ENCODE measurements at regions not wholly inside any gene's neighbourhood (a gene's known extent, or its start where the extent isn't known, plus 50 kb on each side); places are given as distances from the start of the nearest gene placed in this dataset.

DNA sequence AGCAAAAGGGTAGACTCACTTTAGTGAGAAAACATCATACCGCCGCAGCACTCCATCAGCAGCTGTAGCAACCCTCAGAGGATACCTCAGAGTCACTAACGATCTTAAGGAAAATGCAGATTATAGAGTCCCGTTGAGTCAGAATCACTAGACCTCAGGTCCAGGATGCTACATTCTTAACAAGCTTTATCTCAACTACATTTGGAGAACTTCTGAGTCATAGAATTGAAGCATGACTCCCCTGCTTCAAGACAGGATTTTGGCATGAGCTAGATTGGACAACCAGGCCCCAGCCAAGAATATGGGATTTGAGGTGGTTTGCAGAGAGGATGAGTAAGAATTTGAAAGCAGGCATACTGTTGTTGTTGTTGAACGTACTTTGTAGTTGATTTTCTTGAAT lies 118.9 kb upstream of the UBL3 start:
- H3K36me3 ChIP-seq (ENCODE audit: control insufficient read depth, insufficient read depth, low read length) = no peaks in the 10 kb centered on the region
- TF ChIP-seq CTCF (IDR thresholded peaks at IDR 0.05; ENCODE audit: insufficient read depth, low read length, poor library complexity, severe bottlenecking) = no peak
- no peaks in the 10 kb centered on the region for H3K27me3 ChIP-seq (replicated peaks; ENCODE audit: control insufficient read depth, insufficient read depth, low read length)
- no peak for DNase-seq (ENCODE audit: extremely low read depth, insufficient read length)
- H3K4me3 ChIP-seq (replicated peaks; ENCODE audit: low read depth, low read length) = no peak overlapping the region

DNA sequence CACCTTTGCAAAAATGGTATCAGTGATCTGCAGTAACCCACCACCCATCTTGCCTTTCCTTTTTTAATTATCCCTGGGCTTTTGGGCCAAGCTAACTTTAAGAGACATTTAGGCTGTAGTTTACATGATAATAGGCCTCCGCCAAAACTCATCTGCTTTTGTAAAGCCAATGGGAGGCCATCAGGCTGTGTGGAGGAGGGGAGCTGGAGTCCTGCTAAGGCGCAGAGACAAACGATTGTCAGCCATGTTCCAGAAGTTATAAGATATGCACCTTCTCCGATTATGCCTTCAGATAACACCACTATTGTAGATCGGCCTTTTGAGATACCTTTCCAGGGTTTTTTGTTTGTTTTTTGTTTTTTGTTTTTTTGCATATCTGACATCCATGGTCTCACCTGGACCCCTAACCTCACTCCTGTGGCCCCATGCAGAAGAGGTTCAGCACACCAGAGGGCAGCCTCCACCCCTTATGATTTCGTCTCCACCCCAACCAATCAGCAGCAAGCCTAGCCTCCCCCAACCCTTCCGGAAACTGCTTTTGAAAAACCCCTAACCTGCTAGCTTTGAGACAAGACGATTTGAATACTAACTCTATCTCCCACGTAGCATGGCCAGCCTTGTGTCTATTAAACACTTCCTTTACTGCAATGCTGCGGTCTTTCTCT lies 113.9 kb upstream of the UBL3 start:
- H3K36me3 ChIP-seq (ENCODE audit: control insufficient read depth, insufficient read depth, low read length) = no peaks in the 10 kb centered on the region
- no peak overlapping the region for H3K4me3 ChIP-seq (replicated peaks; ENCODE audit: low read depth, low read length)
- DNase-seq (ENCODE audit: extremely low read depth, insufficient read length) = no peak
- TF ChIP-seq CTCF (IDR thresholded peaks at IDR 0.05; ENCODE audit: insufficient read depth, low read length, poor library complexity, severe bottlenecking) = no peak
- H3K27me3 ChIP-seq (replicated peaks; ENCODE audit: control insufficient read depth, insufficient read depth, low read length) = no peaks in the 10 kb centered on the region

DNA sequence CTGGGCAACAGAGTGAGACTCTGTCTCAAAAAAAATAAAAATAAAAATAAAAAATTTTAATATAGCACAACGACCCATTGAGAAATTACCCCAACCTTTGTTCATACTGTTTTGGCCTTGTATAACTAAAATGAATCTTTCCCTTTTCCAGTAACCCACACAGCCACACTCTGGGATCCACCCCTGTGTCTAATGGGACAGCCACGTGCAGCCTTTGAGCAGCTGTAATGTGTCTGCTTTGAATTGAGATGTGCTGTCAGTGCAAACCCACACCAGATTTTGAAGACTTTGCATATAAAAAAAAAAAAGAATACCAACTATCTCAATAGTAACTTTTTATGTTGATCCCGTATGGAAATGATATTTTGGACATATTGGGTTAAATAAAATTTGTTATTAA lies 112.7 kb upstream of the UBL3 start:
- H3K27me3 ChIP-seq (replicated peaks; ENCODE audit: control insufficient read depth, insufficient read depth, low read length) = no peaks in the 10 kb centered on the region; the same call in 1 of the 2 replicates
- H3K4me3 ChIP-seq (replicated peaks; ENCODE audit: low read depth, low read length) = no peak overlapping the region
- no peak for DNase-seq (ENCODE audit: extremely low read depth, insufficient read length)
- TF ChIP-seq CTCF (IDR thresholded peaks at IDR 0.05; ENCODE audit: insufficient read depth, low read length, poor library complexity, severe bottlenecking) = no peak
- no peaks in the 10 kb centered on the region for H3K36me3 ChIP-seq (ENCODE audit: control insufficient read depth, insufficient read depth, low read length)

DNA sequence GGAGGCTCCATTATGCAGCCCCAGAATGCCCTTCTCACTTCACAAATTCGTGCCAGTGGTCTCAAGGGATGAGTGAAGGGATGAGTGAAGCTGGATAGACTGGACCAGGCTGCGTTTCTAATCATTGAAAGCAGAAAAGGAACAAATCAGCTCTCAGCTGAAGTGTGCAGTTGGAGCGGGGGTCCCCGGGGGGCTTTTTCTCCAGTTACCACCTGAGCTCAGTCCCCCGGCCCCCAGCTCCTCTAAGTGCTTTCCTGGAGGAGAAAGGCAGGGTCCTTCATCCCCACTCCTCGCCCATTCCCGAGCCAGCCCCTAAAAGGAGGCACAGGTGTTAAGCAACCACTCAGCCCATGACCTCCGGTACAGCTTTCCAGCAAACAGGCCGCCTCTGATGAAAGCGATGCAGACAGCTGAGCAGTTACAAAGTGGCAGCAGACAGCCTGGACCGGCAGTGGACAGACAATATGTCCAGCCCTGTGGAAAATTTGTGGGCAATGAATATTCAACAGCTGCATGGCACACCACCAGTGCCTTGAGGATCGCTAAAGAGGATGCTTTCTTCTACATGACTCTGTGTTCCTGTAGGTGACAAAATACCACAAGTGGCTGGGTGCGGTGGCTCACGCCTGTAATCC lies 110.7 kb upstream of the UBL3 start:
- TF ChIP-seq CTCF (IDR thresholded peaks at IDR 0.05; ENCODE audit: insufficient read depth, low read length, poor library complexity, severe bottlenecking) = no peak
- Histone ChIP-seq H3K36me3 (ENCODE audit: control insufficient read depth, insufficient read depth, low read length) (no peaks in the 10 kb centered on the region), H3K4me3 (replicated peaks; ENCODE audit: low read depth, low read length) (no peak overlapping the region), H3K27me3 (replicated peaks; ENCODE audit: control insufficient read depth, insufficient read depth, low read length) (no peaks in the 10 kb centered on the region; the same call in 1 of the 2 replicates)
- no peak for DNase-seq (ENCODE audit: extremely low read depth, insufficient read length)

DNA sequence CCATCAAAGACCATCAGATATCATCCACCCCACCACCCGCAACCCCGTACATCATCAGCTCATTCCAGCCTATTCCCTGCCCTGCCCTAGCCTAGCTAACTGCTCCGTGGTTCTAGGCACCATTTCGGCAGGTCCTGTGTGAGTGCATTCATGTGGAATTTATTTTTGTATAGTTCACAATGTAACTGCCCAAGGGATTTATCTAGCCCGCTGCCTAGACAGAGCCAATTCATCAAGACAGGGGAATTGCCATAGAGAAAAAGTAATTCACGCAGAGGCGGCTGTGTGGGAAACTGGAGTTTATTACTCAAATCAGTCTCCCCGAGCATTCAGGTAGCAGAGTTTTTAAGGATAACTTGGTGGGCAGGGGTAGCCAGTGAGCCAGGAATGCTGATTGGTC lies 109.2 kb upstream of the UBL3 start:
- Histone ChIP-seq H3K27me3 (replicated peaks; ENCODE audit: control insufficient read depth, insufficient read depth, low read length) (no peaks in the 10 kb centered on the region; the same call in none of the 2 replicates), H3K4me3 (replicated peaks; ENCODE audit: low read depth, low read length) (no peak overlapping the region), H3K36me3 (ENCODE audit: control insufficient read depth, insufficient read depth, low read length) (no peaks in the 10 kb centered on the region)
- no peak for DNase-seq (ENCODE audit: extremely low read depth, insufficient read length)
- TF ChIP-seq CTCF (IDR thresholded peaks at IDR 0.05; ENCODE audit: insufficient read depth, low read length, poor library complexity, severe bottlenecking) = no peak
